DND-41 (cell line): ENCODE measurements at regions not wholly inside any gene's neighbourhood (a gene's known extent, or its start where the extent isn't known, plus 50 kb on each side); places are given as distances from the start of the nearest gene placed in this dataset.

Experiments used
- ATAC-seq: fragments of 200-7000 bp; cut with Tn5 transposase; 3 replicates; pipeline ENCODE4 v1.9.1; 2021; ENCODE audit warnings: low read depth; ENCODE audit not compliant: insufficient read depth
- DNase-seq: peaks from one replicate; pipeline ENCODE4 v3.0.0-alpha.2; 2020
- H2AFZ ChIP-seq: 2 replicates; pipeline ENCODE4 v1.6.0; 2012; ENCODE audit warnings: low read depth, low read length
- H3K27ac ChIP-seq: 2 replicates; pipeline ENCODE4 v1.5.1; 2012; ENCODE audit warnings: low read length, inconsistent platforms
- H3K27me3 ChIP-seq: fragments of 200-600 bp; sonication (generic); 2 replicates; pipeline ENCODE4 v1.6.0; 2012; ENCODE audit warnings: low read length, mild to moderate bottlenecking, inconsistent platforms; ENCODE audit not compliant: insufficient read depth, poor library complexity
- H3K36me3 ChIP-seq: 2 replicates; pipeline ENCODE4 v1.5.1; 2012; ENCODE audit warnings: low read length, inconsistent platforms; ENCODE audit not compliant: insufficient read depth
- H3K4me1 ChIP-seq: 2 replicates; pipeline ENCODE4 v1.5.1; 2012; ENCODE audit warnings: mild to moderate bottlenecking, low read length; ENCODE audit not compliant: insufficient read depth
- H3K4me2 ChIP-seq: 2 replicates; pipeline ENCODE4 v1.6.0; 2012; ENCODE audit warnings: mild to moderate bottlenecking, moderate library complexity, low read length, inconsistent platforms; ENCODE audit not compliant: insufficient read depth
- H3K4me3 ChIP-seq, 2 experiments: fragments of 200-600 bp in 1 of 2; shearing (Covaris generic) in 1 of 2; 2 replicates each; pipeline ENCODE4 v1.5.1; 2012 to 2016; ENCODE audit warnings: inconsistent platforms in 2 of 2, low read length in 2 of 2, mild to moderate bottlenecking in 2 of 2, low read depth in 1 of 2, moderate library complexity in 1 of 2
- H3K79me2 ChIP-seq: 2 replicates; pipeline ENCODE4 v1.6.0; 2012; ENCODE audit warnings: low read length, inconsistent platforms; ENCODE audit not compliant: insufficient read depth
- H3K9ac ChIP-seq: 2 replicates; pipeline ENCODE4 v1.6.0; 2012; ENCODE audit warnings: low read depth, mild to moderate bottlenecking, inconsistent platforms, low read length, moderate library complexity
- H3K9me3 ChIP-seq: 2 replicates; pipeline ENCODE4 v1.5.1; 2012; ENCODE audit warnings: low read length, moderate library complexity, mild to moderate bottlenecking, inconsistent platforms; ENCODE audit not compliant: insufficient read depth, severe bottlenecking
- H4K20me1 ChIP-seq: 2 replicates; pipeline ENCODE4 v1.6.0; 2012; ENCODE audit warnings: low read length; ENCODE audit not compliant: insufficient read depth
- CTCF ChIP-seq: IDR thresholded peaks from 2 replicates; pipeline ENCODE4 v1.5.1; 2012; ENCODE audit warnings: borderline replicate concordance, low read length, moderate library complexity, mild to moderate bottlenecking; ENCODE audit not compliant: poor library complexity, severe bottlenecking; ENCODE audit errors: extremely low read depth
- EZH2 ChIP-seq: IDR thresholded peaks from 3 replicates; pipeline ENCODE4 v1.6.1; 2012; ENCODE audit warnings: borderline replicate concordance, low read depth, mild to moderate bottlenecking, moderate library complexity, low read length, inconsistent platforms; ENCODE audit not compliant: severe bottlenecking

GRCh38 chr16:60704726-60705125 is 1331.5 kb downstream of the CDH8 start:
- Histone ChIP-seq H3K4me1 (no peaks in the 10 kb centered on the region), H3K79me2 (no peaks in the 10 kb centered on the region), H3K9ac (no peak overlapping the region), H2AFZ (no peak overlapping the region), H3K36me3 (no peaks in the 10 kb centered on the region), H3K27ac (no peak overlapping the region), H4K20me1 (no peaks in the 10 kb centered on the region), H3K4me2 (no peak overlapping the region), H3K4me3 (no peak overlapping the region), H3K27me3 (no peaks in the 10 kb centered on the region), H3K9me3 (no peaks in the 10 kb centered on the region)
- no peak for DNase-seq
- ATAC-seq = no peak
- TF ChIP-seq CTCF = no peak

GRCh38 chr16:60703096-60703495 is 1333.1 kb downstream of the CDH8 start:
- H2AFZ ChIP-seq = no peak overlapping the region
- no peaks in the 10 kb centered on the region for H3K9me3 ChIP-seq
- no peak overlapping the region for H3K4me2 ChIP-seq
- H3K9ac ChIP-seq = no peak overlapping the region
- H3K27me3 ChIP-seq = no peaks in the 10 kb centered on the region
- DNase-seq = no peak
- no peaks in the 10 kb centered on the region for H4K20me1 ChIP-seq
- no peaks in the 10 kb centered on the region for H3K36me3 ChIP-seq
- TF ChIP-seq EZH2 = no peak
- TF ChIP-seq CTCF = no peak
- H3K79me2 ChIP-seq = no peaks in the 10 kb centered on the region
- H3K4me1 ChIP-seq = no peaks in the 10 kb centered on the region
- H3K4me3 ChIP-seq = no peak overlapping the region
- ATAC-seq = no peak
- no peak overlapping the region for H3K27ac ChIP-seq

GRCh38 chr16:60686824-60687223 is 1349.4 kb downstream of the CDH8 start:
- no peak overlapping the region for H3K4me3 ChIP-seq
- no peaks in the 10 kb centered on the region for H3K79me2 ChIP-seq
- ATAC-seq (no peak), DNase-seq (no peak)
- no peaks in the 10 kb centered on the region for H4K20me1 ChIP-seq
- H3K27ac ChIP-seq = no peak overlapping the region
- H2AFZ ChIP-seq = no peak overlapping the region
- H3K27me3 ChIP-seq = no peaks in the 10 kb centered on the region
- no peaks in the 10 kb centered on the region for H3K4me1 ChIP-seq
- H3K9me3 ChIP-seq = no peaks in the 10 kb centered on the region
- no peak overlapping the region for H3K4me2 ChIP-seq
- no peaks in the 10 kb centered on the region for H3K36me3 ChIP-seq
- no peak overlapping the region for H3K9ac ChIP-seq
- TF ChIP-seq EZH2 (no peak), CTCF (no peak)

GRCh38 chr16:60684002-60684401 is 1352.2 kb downstream of the CDH8 start:
- H3K9me3 ChIP-seq = no peaks in the 10 kb centered on the region
- H4K20me1 ChIP-seq = no peaks in the 10 kb centered on the region
- no peak overlapping the region for H3K4me2 ChIP-seq
- no peaks in the 10 kb centered on the region for H3K79me2 ChIP-seq
- no peak overlapping the region for H3K9ac ChIP-seq
- H3K27ac ChIP-seq = no peak overlapping the region
- H2AFZ ChIP-seq = no peak overlapping the region
- DNase-seq (no peak), ATAC-seq (no peak)
- H3K4me1 ChIP-seq = no peaks in the 10 kb centered on the region
- H3K4me3 ChIP-seq = no peak overlapping the region
- TF ChIP-seq EZH2 (no peak), CTCF (no peak)
- no peaks in the 10 kb centered on the region for H3K36me3 ChIP-seq
- no peaks in the 10 kb centered on the region for H3K27me3 ChIP-seq
